ENCODE measurements at regions not wholly inside any gene's neighbourhood (a gene's known extent, or its start where the extent isn't known, plus 50 kb on each side); places are given as distances from the start of the nearest gene placed in this dataset.

DNA sequence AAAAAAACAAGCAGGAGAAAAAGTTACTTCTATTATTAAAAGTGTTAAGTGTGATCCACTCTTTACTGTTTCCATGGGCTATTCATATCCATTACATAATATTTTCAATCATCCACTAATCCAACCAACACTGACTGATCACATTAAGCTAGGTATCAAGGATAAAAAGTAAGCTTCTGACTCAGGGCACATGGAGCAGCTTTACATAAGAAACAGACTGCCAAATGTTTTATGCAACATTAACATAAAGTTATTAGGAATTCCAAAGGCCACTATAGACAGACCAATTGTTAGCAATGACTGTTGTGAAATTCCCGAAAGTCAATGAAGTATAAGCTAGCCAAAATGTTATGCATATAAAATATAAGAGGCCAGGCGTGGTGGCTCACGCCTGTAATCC lies 277.6 kb downstream of the ZEB2 start:
- TF ChIP-seq, protein P1, sequence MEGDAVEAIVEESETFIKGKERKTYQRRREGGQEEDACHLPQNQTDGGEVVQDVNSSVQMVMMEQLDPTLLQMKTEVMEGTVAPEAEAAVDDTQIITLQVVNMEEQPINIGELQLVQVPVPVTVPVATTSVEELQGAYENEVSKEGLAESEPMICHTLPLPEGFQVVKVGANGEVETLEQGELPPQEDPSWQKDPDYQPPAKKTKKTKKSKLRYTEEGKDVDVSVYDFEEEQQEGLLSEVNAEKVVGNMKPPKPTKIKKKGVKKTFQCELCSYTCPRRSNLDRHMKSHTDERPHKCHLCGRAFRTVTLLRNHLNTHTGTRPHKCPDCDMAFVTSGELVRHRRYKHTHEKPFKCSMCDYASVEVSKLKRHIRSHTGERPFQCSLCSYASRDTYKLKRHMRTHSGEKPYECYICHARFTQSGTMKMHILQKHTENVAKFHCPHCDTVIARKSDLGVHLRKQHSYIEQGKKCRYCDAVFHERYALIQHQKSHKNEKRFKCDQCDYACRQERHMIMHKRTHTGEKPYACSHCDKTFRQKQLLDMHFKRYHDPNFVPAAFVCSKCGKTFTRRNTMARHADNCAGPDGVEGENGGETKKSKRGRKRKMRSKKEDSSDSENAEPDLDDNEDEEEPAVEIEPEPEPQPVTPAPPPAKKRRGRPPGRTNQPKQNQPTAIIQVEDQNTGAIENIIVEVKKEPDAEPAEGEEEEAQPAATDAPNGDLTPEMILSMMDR (IDR thresholded peaks at IDR 0.05; ENCODE audit: control extremely low read depth, extremely low read depth, low read depth, missing control alignments): no peak
- CTCF ChIA-PET: interaction anchor here (1.2 to 3.7 kb wide), 3 partner anchors 11 to 105 kb away, joined by 3 to 16 read pairs (median 3); no protein-coding TSS in a partner anchor
- POLR2A ChIA-PET: no interaction called here
- DNase-seq (ENCODE audit: extremely low spot score): no peak

DNA sequence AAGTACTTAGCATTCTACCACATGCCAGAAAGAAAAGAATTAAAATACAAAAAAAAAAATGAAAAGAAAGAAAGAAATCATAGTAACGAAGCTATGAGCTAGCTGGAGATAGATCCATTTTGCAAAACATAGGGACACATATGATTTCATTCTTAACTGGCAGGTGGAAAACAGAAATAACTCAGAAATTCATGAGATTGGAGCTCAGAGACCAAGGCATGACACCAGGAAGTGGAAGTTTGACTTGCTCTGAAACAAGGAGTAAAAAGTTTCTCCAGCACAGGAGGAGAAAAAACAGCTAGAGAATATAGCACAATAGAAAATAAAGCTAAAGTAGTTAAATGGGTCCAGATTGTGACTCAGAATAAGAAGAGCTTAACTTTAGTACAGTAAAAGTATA lies 278.1 kb downstream of the ZEB2 start:
- POLR2A ChIA-PET: no interaction called here
- TF ChIP-seq, protein P1 (IDR thresholded peaks at IDR 0.05; ENCODE audit: control extremely low read depth, extremely low read depth, low read depth, missing control alignments): no peak
- no peak for DNase-seq (ENCODE audit: extremely low spot score)
- CTCF ChIA-PET: interaction anchor here (0.7 to 3.7 kb wide), 4 partner anchors 11 to 106 kb away, joined by 3 to 16 read pairs (median 3); no protein-coding TSS in a partner anchor

DNA sequence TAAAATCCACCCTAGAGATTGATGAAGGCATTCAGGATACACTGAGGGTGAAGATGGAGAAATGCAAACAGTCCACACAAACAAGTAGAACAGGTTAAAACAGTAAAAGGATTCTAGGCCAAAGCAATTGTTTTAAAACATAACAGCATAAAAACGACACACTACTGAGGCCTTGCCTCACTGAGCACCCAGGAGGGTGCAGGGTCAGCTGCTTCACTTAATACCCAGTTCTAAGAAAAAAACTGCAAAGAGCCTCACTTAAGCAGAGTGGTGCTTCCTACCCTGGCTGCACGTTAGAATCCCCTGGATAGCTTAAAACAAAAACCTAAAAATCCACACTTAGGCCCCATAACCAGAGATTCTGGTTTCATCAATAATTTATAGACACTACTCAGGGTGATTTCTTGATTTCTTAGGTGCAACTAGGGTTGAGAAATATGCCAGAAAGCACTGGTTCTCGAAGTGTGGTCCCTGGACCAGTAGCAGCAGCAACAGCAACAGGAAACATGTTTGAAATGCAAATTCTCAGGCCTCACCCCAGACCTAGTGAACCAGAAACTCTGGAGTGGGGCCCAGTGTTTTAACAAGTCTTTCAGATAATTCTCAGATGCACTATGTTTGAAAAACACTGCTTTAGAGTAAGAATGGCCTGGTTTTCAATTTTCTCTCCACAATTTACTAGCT lies 279.1 kb downstream of the ZEB2 start:
- CTCF ChIA-PET: interaction anchor here (0.9 to 3.7 kb wide), 2 partner anchors 12 to 27 kb away, joined by 3 to 16 read pairs; no protein-coding TSS in a partner anchor
- DNase-seq (ENCODE audit: extremely low spot score): no peak
- POLR2A ChIA-PET: no interaction called here
- TF ChIP-seq, protein P1 (IDR thresholded peaks at IDR 0.05; ENCODE audit: control extremely low read depth, extremely low read depth, low read depth, missing control alignments): no peak

DNA sequence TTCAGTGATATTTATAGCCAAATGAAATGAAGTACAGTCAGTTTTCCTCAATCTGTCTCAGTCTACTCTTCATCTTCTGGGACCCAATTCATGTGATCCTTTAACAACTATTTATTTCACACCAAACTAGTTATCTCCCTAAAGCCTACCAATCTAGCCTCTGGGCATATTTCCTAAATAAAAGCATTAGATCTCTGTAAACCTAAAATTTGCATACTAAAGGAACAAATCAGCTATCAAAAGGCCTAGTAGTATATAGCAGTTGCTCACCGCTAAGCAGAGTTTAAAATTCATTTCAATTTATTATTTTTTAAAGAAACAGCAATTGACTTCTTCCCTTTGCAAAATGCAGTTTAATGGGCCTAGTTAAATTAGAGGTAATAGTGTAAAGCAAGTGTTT lies 280.2 kb downstream of the ZEB2 start:
- CTCF ChIA-PET: no interaction called here
- TF ChIP-seq, protein P1 (IDR thresholded peaks at IDR 0.05; ENCODE audit: control extremely low read depth, extremely low read depth, low read depth, missing control alignments): no peak
- no peak for DNase-seq (ENCODE audit: extremely low spot score)
- POLR2A ChIA-PET: no interaction called here

DNA sequence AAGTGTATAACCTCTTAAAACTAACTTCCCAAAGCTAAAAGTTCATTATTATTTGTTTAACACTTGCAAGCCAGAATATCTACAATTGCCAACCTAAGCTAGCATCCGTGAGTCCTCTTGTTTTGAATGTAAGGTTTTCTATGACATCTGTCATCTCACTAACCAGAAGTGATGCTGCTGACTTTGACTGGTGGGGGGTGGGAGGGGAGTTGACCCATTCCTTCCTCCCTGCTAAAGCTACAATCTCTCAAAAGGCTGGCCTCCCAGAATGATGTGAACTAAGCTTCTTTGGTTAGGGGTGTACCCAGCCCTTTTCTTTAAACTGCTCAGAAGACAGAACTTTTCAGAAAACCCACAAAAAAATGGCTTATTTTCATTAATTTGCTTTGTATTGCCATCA lies 280.6 kb downstream of the ZEB2 start:
- ChIA-PET POLR2A (interaction anchor here (0.6 kb wide), 1 partner anchor 166 kb away, joined by 3 read pairs; no protein-coding TSS in a partner anchor), CTCF (interaction anchor here (0.7 to 2.1 kb wide), 4 partner anchors 8 to 55 kb away, joined by 3 to 9 read pairs (median 3); no protein-coding TSS in a partner anchor)
- no peak for DNase-seq (ENCODE audit: extremely low spot score)
- TF ChIP-seq, protein P1 (IDR thresholded peaks at IDR 0.05; ENCODE audit: control extremely low read depth, extremely low read depth, low read depth, missing control alignments): no peak

GRCh38 chr2:144237830-144238627 lies 281.9 kb downstream of the ZEB2 start:
- POLR2A ChIA-PET: no interaction called here

More at GRCh38 chr2:144237830-144238627, 281.9 kb downstream of the ZEB2 start:
- TF ChIP-seq, protein P1 (IDR thresholded peaks at IDR 0.05; ENCODE audit: control extremely low read depth, extremely low read depth, low read depth, missing control alignments): no peak
- no peak for DNase-seq (ENCODE audit: extremely low spot score)
- CTCF ChIA-PET: interaction anchor here (1.2 to 2.1 kb wide), 8 partner anchors 10 to 78 kb away, joined by 3 to 10 read pairs (median 4); no protein-coding TSS in a partner anchor
